CD4-positive, alpha-beta T cell treated with Interleukin-15 for 4 hours (primary cell): ENCODE measurements at regions not wholly inside any gene's neighbourhood (a gene's known extent, or its start where the extent isn't known, plus 50 kb on each side); places are given as distances from the start of the nearest gene placed in this dataset.

ENCODE experiments used
- DNase-seq: peaks from one replicate; pipeline ENCODE4 v3.0.0-alpha.2; 2020; ENCODE audit warnings: low spot score

- no peak for DNase-seq
These were observed 50.0 kb upstream of the DOCK9 start for GRCh38 chr13:99027661-99028425.

- DNase-seq = peak; percentile 36
These were observed 51.0 kb upstream of the DOCK9 start for GRCh38 chr13:99028890-99029289.

- no peak for DNase-seq
These were observed 51.7 kb upstream of the DOCK9 start for GRCh38 chr13:99029576-99029975.

- no peak for DNase-seq
These were observed 52.5 kb upstream of the DOCK9 start for GRCh38 chr13:99030326-99030725.

- DNase-seq = no peak
These were observed 54.0 kb upstream of the DOCK9 start for GRCh38 chr13:99031832-99032231.

GRCh38 chr13:99033814-99034213 lies 56.0 kb upstream of the DOCK9 start:
- DNase-seq = peak; percentile 24

GRCh38 chr13:99034333-99035085 lies 56.6 kb upstream of the DOCK9 start:
- DNase-seq = no peak

GRCh38 chr13:99035715-99036114 lies 57.9 kb upstream of the DOCK9 start:
- no peak for DNase-seq

GRCh38 chr13:99037756-99038155 lies 59.9 kb upstream of the DOCK9 start:
- no peak for DNase-seq

GRCh38 chr13:99039718-99040280 lies 61.9 kb upstream of the DOCK9 start:
- no peak for DNase-seq

GRCh38 chr13:99040536-99041131 lies 62.8 kb upstream of the DOCK9 start:
- DNase-seq = no peak

- DNase-seq = no peak
These were observed 63.5 kb upstream of the DOCK9 start for GRCh38 chr13:99041337-99041736.

GRCh38 chr13:99041788-99042187 lies 63.9 kb upstream of the DOCK9 start:
- DNase-seq = no peak

GRCh38 chr13:99042521-99043250 lies 64.8 kb upstream of the DOCK9 start:
- no peak for DNase-seq

- DNase-seq = no peak
These were observed 66.0 kb upstream of the DOCK9 start for GRCh38 chr13:99043831-99044231.

GRCh38 chr13:99044764-99045163 lies 66.9 kb upstream of the DOCK9 start:
- no peak for DNase-seq

- no peak for DNase-seq
These were observed 67.5 kb upstream of the DOCK9 start for GRCh38 chr13:99045396-99045795.

GRCh38 chr13:99046851-99047250 lies 69.0 kb upstream of the DOCK9 start:
- no peak for DNase-seq

GRCh38 chr13:99050983-99051488 lies 73.2 kb upstream of the DOCK9 start:
- no peak for DNase-seq

- peak; percentile 28 for DNase-seq
These were observed 74.0 kb upstream of the DOCK9 start for GRCh38 chr13:99051768-99052455.

GRCh38 chr13:99053636-99054233 lies 75.9 kb upstream of the DOCK9 start:
- no peak for DNase-seq
